Naive thymus-derived CD4-positive, alpha-beta T cell (primary cell): ENCODE measurements at regions not wholly inside any gene's neighbourhood (a gene's known extent, or its start where the extent isn't known, plus 50 kb on each side); places are given as distances from the start of the nearest gene placed in this dataset.
A peak's percentile ranks its signal among the peaks of the same experiment; 100 is the strongest.

Experiments
- ATAC-seq: fragments of 150-1000 bp; cut with Tn5 transposase; 2 replicates; pipeline ENCODE4 v1.10.0; 2021; ENCODE audit warnings: mild to moderate bottlenecking, moderate library complexity
- CTCF ChIA-PET: fragments of 350-600 bp; sonication (Branson Sonifier 250); formaldehyde crosslinking; loops from one replicate; lab custom pipeline; 2021; ENCODE audit warnings: antibody characterized with exemption; lab: Charles Lee
- POLR2A ChIA-PET: fragments of 350-600 bp; sonication (Branson Sonifier 250); formaldehyde crosslinking; loops from one replicate; lab custom pipeline; 2021; ENCODE audit warnings: antibody characterized with exemption, inconsistent platforms; lab: Charles Lee
- DNase-seq, 9 donors: peaks; one replicate each; pipeline versions ENCODE4 v3.0.0 to v3.0.0-alpha.2; 2020 to 2022; ENCODE audit warnings: mixed read lengths in 1 of 9
- H3K27ac ChIP-seq: one replicate; pipeline ENCODE4 v1.7.0; 2013; ENCODE audit warnings: mild to moderate bottlenecking, low read depth, low read length, moderate library complexity
- H3K27me3 ChIP-seq, 2 donors: one replicate each; pipeline ENCODE4 v1.7.0; 2013; ENCODE audit warnings: low read length in 2 of 2, mild to moderate bottlenecking in 2 of 2, moderate library complexity in 2 of 2; ENCODE audit not compliant: control insufficient read depth in 2 of 2, insufficient read depth in 2 of 2
- H3K36me3 ChIP-seq, 3 experiments: 1 replicate in 2 of 3; 2 replicates in 1 of 3; pipeline ENCODE4 v1.7.0; 2013; ENCODE audit warnings: low read length in 3 of 3, mild to moderate bottlenecking in 3 of 3, moderate library complexity in 1 of 3; ENCODE audit not compliant: insufficient read depth in 3 of 3, control insufficient read depth in 2 of 3
- H3K4me1 ChIP-seq, 2 donors: one replicate each; pipeline ENCODE4 v1.7.0; 2013; ENCODE audit warnings: low read length in 2 of 2, mild to moderate bottlenecking in 2 of 2, moderate library complexity in 1 of 2; ENCODE audit not compliant: control insufficient read depth in 2 of 2, insufficient read depth in 2 of 2
- H3K4me3 ChIP-seq: 2 replicates; pipeline ENCODE4 v1.7.0; 2013; ENCODE audit warnings: mild to moderate bottlenecking, low read length
- H3K9me3 ChIP-seq, 3 experiments: 1 replicate in 2 of 3; 2 replicates in 1 of 3; pipeline ENCODE4 v1.7.0; 2013; ENCODE audit warnings: low read length in 3 of 3; ENCODE audit not compliant: control insufficient read depth in 2 of 3
- H3K27ac Mint-ChIP-seq, 9 donors: one replicate each; pipeline ENCODE4 v1.8.0; 2020 to 2022; ENCODE audit warnings: mixed read lengths in 9 of 9, mild to moderate bottlenecking in 8 of 9, moderate library complexity in 5 of 9, inconsistent platforms in 2 of 9
- H3K27me3 Mint-ChIP-seq, 5 donors: one replicate each; pipeline ENCODE4 v1.8.0; 2021 to 2022; ENCODE audit warnings: mixed read lengths in 5 of 5, mild to moderate bottlenecking in 1 of 5
- H3K36me3 Mint-ChIP-seq, 5 donors: one replicate each; pipeline ENCODE4 v1.8.0; 2020 to 2022; ENCODE audit warnings: mixed read lengths in 5 of 5, mild to moderate bottlenecking in 3 of 5, inconsistent platforms in 1 of 5
- H3K4me1 Mint-ChIP-seq, 7 donors: one replicate each; pipeline ENCODE4 v1.8.0; 2020 to 2022; ENCODE audit warnings: mixed read lengths in 7 of 7, mild to moderate bottlenecking in 3 of 7, inconsistent platforms in 1 of 7
- H3K4me3 Mint-ChIP-seq, 10 donors: one replicate each; pipeline ENCODE4 v1.8.0; 2020 to 2022; ENCODE audit warnings: mild to moderate bottlenecking in 10 of 10, mixed read lengths in 10 of 10, moderate library complexity in 6 of 10, inconsistent platforms in 2 of 10
- H3K9me3 Mint-ChIP-seq, 11 donors: one replicate each; pipeline ENCODE4 v1.8.0; 2020 to 2022; ENCODE audit warnings: mixed read lengths in 11 of 11, mild to moderate bottlenecking in 4 of 11, inconsistent platforms in 1 of 11, moderate library complexity in 1 of 11
- intact Hi-C, 2 donors: fragments of 100-400 bp; cut with micrococcal nuclease; formaldehyde crosslinking; loops; one replicate each; pipeline ENCODE4 v1.15.1; 2023

GRCh38 chr11:39434466-39434865 is 2025.0 kb downstream of the LRRC4C start:
- H3K36me3 Mint-ChIP-seq = no peaks in the 10 kb centered on the region
- no peaks in the 10 kb centered on the region for H3K4me1 ChIP-seq
- ChIA-PET CTCF (no interaction called here), POLR2A (no interaction called here)
- H3K27me3 Mint-ChIP-seq = no peaks in the 10 kb centered on the region
- ATAC-seq (no peak), DNase-seq (no peak)
- no peaks in the 10 kb centered on the region for H3K4me1 Mint-ChIP-seq
- intact Hi-C loops = no loop called here
- no peaks in the 10 kb centered on the region for H3K27me3 ChIP-seq
- H3K27ac Mint-ChIP-seq = no peak overlapping the region
- H3K9me3 Mint-ChIP-seq = peaks cover 0 to 17% (median 5%) of the 10 kb centered on the region in 11 donors
- H3K4me3 ChIP-seq = no peak overlapping the region
- H3K36me3 ChIP-seq = no peaks in the 10 kb centered on the region
- no peak overlapping the region for H3K4me3 Mint-ChIP-seq
- no peaks in the 10 kb centered on the region for H3K9me3 ChIP-seq
- H3K27ac ChIP-seq = no peak overlapping the region

DNA sequence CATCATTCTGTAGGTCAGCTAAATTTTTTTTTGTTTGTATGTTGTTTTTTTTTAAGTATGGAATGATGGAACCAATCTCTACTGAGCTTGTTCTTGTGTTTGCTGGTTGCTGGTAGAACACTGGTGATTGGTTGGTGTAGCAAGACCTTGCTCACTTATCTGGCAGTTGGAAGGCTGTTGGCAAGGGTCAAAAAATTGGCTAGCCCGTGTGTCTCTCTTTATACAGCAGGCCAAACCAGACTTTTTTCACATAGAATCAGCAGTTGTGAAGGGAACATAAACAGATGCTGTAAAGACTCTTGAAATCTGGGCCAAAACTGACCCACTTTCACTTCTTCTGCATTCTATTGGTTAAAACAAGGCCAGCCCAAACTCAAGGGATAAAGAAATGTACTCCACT is 2026.5 kb downstream of the LRRC4C start:
- no peaks in the 10 kb centered on the region for H3K36me3 ChIP-seq
- no peak overlapping the region for H3K4me3 ChIP-seq
- intact Hi-C loops = no loop called here
- peaks cover 0 to 17% (median 4%) of the 10 kb centered on the region in 11 donors for H3K9me3 Mint-ChIP-seq
- no peak overlapping the region for H3K27ac Mint-ChIP-seq
- CTCF ChIA-PET = no interaction called here
- H3K36me3 Mint-ChIP-seq = no peaks in the 10 kb centered on the region
- DNase-seq (no peak), ATAC-seq (no peak)
- H3K27me3 ChIP-seq = no peaks in the 10 kb centered on the region
- H3K9me3 ChIP-seq = no peaks in the 10 kb centered on the region
- H3K27ac ChIP-seq = no peak overlapping the region
- no peaks in the 10 kb centered on the region for H3K4me1 Mint-ChIP-seq
- H3K4me1 ChIP-seq = no peaks in the 10 kb centered on the region
- H3K27me3 Mint-ChIP-seq = no peaks in the 10 kb centered on the region
- H3K4me3 Mint-ChIP-seq = no peak overlapping the region
- POLR2A ChIA-PET = no interaction called here

- H3K36me3 Mint-ChIP-seq = no peaks in the 10 kb centered on the region
- no peaks in the 10 kb centered on the region for H3K4me1 ChIP-seq
- POLR2A ChIA-PET = no interaction called here
- intact Hi-C loops = no loop called here
- CTCF ChIA-PET = no interaction called here
- peaks cover 0 to 7% (median 4%) of the 10 kb centered on the region in 11 donors for H3K9me3 Mint-ChIP-seq
- no peaks in the 10 kb centered on the region for H3K27me3 Mint-ChIP-seq
- no peaks in the 10 kb centered on the region for H3K36me3 ChIP-seq
- H3K27me3 ChIP-seq = no peaks in the 10 kb centered on the region
- no peaks in the 10 kb centered on the region for H3K9me3 ChIP-seq
- no peaks in the 10 kb centered on the region for H3K4me1 Mint-ChIP-seq
- no peak overlapping the region for H3K4me3 ChIP-seq
- ATAC-seq (no peak), DNase-seq (no peak)
- no peak overlapping the region for H3K27ac ChIP-seq
- H3K27ac Mint-ChIP-seq = no peak overlapping the region
- no peak overlapping the region for H3K4me3 Mint-ChIP-seq
Observed at GRCh38 chr11:39425226-39425625, 2034.2 kb downstream of the LRRC4C start.

GRCh38 chr11:39412117-39412516 is 2047.3 kb downstream of the LRRC4C start:
- Mint-ChIP-seq H3K27ac (no peak overlapping the region), H3K36me3 (peaks cover 0 to 3% (median 0%) of the 10 kb centered on the region in 5 donors), H3K4me3 (no peak overlapping the region), H3K27me3 (no peaks in the 10 kb centered on the region), H3K4me1 (no peaks in the 10 kb centered on the region), H3K9me3 (peaks cover 2 to 23% (median 9%) of the 10 kb centered on the region in 11 donors)
- DNase-seq = no peak
- ChIA-PET POLR2A (no interaction called here), CTCF (no interaction called here)
- intact Hi-C loops = no loop called here
- Histone ChIP-seq H3K4me1 (no peaks in the 10 kb centered on the region), H3K27ac (no peak overlapping the region), H3K36me3 (no peaks in the 10 kb centered on the region), H3K9me3 (no peaks in the 10 kb centered on the region), H3K27me3 (no peaks in the 10 kb centered on the region), H3K4me3 (no peak overlapping the region)
- ATAC-seq = no peak

GRCh38 chr11:39385911-39386310 is 2073.5 kb downstream of the LRRC4C start:
- DNase-seq (no peak), ATAC-seq (no peak)
- peaks cover 0 to 9% (median 0%) of the 10 kb centered on the region in 5 donors for H3K27me3 Mint-ChIP-seq
- Histone ChIP-seq H3K27me3 (no peaks in the 10 kb centered on the region), H3K36me3 (no peaks in the 10 kb centered on the region), H3K27ac (no peak overlapping the region), H3K9me3 (no peaks in the 10 kb centered on the region), H3K4me3 (no peak overlapping the region), H3K4me1 (no peaks in the 10 kb centered on the region)
- no peak overlapping the region for H3K4me3 Mint-ChIP-seq
- CTCF ChIA-PET = no interaction called here
- H3K36me3 Mint-ChIP-seq = peaks cover 0 to 4% (median 0%) of the 10 kb centered on the region in 5 donors
- H3K27ac Mint-ChIP-seq = no peak overlapping the region
- H3K9me3 Mint-ChIP-seq = peaks cover 0 to 11% (median 5%) of the 10 kb centered on the region in 11 donors
- intact Hi-C loops = no loop called here
- H3K4me1 Mint-ChIP-seq = peaks cover 0 to 7% (median 0%) of the 10 kb centered on the region in 7 donors
- POLR2A ChIA-PET = no interaction called here

DNA sequence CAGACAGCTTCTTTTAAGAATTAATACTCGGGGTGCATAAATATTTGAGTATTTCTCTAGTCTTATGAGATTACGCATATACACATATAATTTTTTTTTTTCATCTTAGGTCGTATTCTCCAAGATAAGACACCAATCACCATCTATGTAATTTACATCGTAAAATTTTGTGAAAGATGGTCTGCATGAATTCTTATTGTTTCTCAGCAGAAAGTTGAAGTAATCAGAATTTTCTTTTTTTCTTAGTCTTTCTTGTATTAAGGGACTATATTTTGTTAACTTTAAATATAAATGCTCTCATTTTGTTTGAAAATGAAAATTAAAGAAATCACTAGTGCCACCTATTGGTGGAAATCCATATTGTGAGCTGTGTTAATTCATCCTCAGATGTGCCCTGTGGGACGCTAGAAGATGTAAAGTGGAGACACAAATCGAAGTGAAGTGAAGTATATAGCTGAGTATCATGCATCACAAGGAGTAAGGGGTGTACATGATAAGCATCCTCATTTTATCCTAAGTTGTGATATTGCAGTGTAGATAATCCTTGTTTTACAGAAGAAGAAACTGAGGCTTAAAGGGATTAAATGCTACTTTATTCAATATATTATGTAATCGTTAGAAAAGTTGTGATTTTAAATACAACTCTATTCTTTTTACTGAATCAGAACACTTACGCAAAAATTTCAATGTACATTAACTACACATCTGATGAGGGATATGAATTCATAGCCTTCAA is 2084.3 kb downstream of the LRRC4C start:
- POLR2A ChIA-PET = no interaction called here
- H3K36me3 Mint-ChIP-seq = no peaks in the 10 kb centered on the region
- H3K4me3 Mint-ChIP-seq = no peak overlapping the region
- CTCF ChIA-PET = interaction anchor here (0.7 to 1.0 kb wide), 3 partner anchors 12 to 33 kb away, joined by 3 to 4 read pairs (median 3); no protein-coding TSS in a partner anchor
- no peaks in the 10 kb centered on the region for H3K9me3 ChIP-seq
- DNase-seq (peak in 5 of 9 donors; percentile 29 to 42 (median 40)), ATAC-seq (peak; percentile 61)
- intact Hi-C loops = loop anchor here in 1 of 2 donors (2.0 to 10.0 kb wide), 2 partner anchors 580 to 1428 kb away; no protein-coding TSS in a partner anchor
- H3K27ac Mint-ChIP-seq = no peak overlapping the region
- peaks cover 0 to 8% of the 10 kb centered on the region in 2 donors for H3K4me1 ChIP-seq
- H3K36me3 ChIP-seq = no peaks in the 10 kb centered on the region
- H3K27me3 ChIP-seq = no peaks in the 10 kb centered on the region
- H3K27me3 Mint-ChIP-seq = no peaks in the 10 kb centered on the region
- H3K4me1 Mint-ChIP-seq = peaks cover 3 to 36% (median 27%) of the 10 kb centered on the region in 7 donors
- no peak overlapping the region for H3K4me3 ChIP-seq
- no peak overlapping the region for H3K27ac ChIP-seq
- H3K9me3 Mint-ChIP-seq = peaks cover 0 to 4% (median 0%) of the 10 kb centered on the region in 11 donors

DNA sequence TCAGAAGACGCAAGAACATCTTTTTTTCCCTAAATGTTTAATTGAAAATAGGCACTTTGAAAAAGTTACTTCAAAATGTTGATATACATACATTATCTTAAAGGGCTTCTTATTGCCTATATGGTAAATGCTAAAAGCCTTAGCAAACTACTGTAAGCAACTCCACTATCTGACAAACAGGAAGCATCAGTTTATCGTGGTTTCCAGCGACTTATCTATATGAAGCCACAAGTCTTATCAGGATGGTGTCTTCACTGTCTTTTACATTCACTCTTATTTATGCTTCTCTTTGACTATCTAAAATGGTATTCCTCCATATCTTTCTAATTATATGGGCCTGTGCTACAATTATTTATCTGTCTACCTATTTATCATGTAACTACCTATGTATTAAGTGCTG is 2091.9 kb downstream of the LRRC4C start:
- peak overlapping the region in 7 of 10 donors; percentile 2 to 48 (median 13) for H3K4me3 Mint-ChIP-seq
- Histone ChIP-seq H3K27me3 (no peaks in the 10 kb centered on the region), H3K4me3 (no peak overlapping the region), H3K27ac (no peak overlapping the region), H3K36me3 (no peaks in the 10 kb centered on the region), H3K9me3 (no peaks in the 10 kb centered on the region), H3K4me1 (peaks cover 11 to 22% of the 10 kb centered on the region in 2 donors)
- no peaks in the 10 kb centered on the region for H3K27me3 Mint-ChIP-seq
- H3K9me3 Mint-ChIP-seq = peaks cover 0 to 4% (median 0%) of the 10 kb centered on the region in 11 donors
- ATAC-seq (peak; percentile 57), DNase-seq (no peak)
- peaks cover 19 to 61% (median 50%) of the 10 kb centered on the region in 7 donors for H3K4me1 Mint-ChIP-seq
- H3K36me3 Mint-ChIP-seq = no peaks in the 10 kb centered on the region
- ChIA-PET POLR2A (no interaction called here), CTCF (interaction anchor here (0.6 kb wide), 1 partner anchor 410 kb away, joined by 3 read pairs; no protein-coding TSS in a partner anchor)
- intact Hi-C loops = no loop called here
- H3K27ac Mint-ChIP-seq = peak overlapping the region in 5 of 9 donors; percentile 19 to 88 (median 58)
